ENCODE measurements at regions not wholly inside any gene's neighbourhood (a gene's known extent, or its start where the extent isn't known, plus 50 kb on each side); places are given as distances from the start of the nearest gene placed in this dataset.

- H3K27me3 Mint-ChIP-seq (ENCODE audit: insufficient read depth, low read depth) = no peaks in the 10 kb centered on the region
- Histone ChIP-seq H3K9me3 (ENCODE audit: low read depth) (no peaks in the 10 kb centered on the region), H3K4me3 (no peak overlapping the region), H3F3A (ENCODE audit: low read depth) (no peaks in the 10 kb centered on the region), H3K79me2 (ENCODE audit: low read depth) (no peaks in the 10 kb centered on the region), H3K4me1 (no peaks in the 10 kb centered on the region), H3K36me3 (no peaks in the 10 kb centered on the region), H3K27me3 (no peaks in the 10 kb centered on the region), H3K9ac (no peak overlapping the region), H4K20me1 (ENCODE audit: low read depth) (no peaks in the 10 kb centered on the region), H2AFZ (replicated peaks) (no peak overlapping the region), H3K27ac (no peak overlapping the region), H3K4me2 (no peak overlapping the region)
- no peak overlapping the region for H3K4me3 Mint-ChIP-seq
- no peak overlapping the region for H3K27ac Mint-ChIP-seq
- no peak for TF ChIP-seq EZH2 (IDR thresholded peaks at IDR 0.05)
- TF ChIP-seq CTCF (IDR thresholded peaks at IDR 0.05) = no peak
- no peak for TF ChIP-seq EZH2phosphoT487 (IDR thresholded peaks at IDR 0.05)
- DNase-seq (ENCODE audit: low spot score) = no peak
- no peaks in the 10 kb centered on the region for H3K9me3 Mint-ChIP-seq
- H3K36me3 Mint-ChIP-seq = no peaks in the 10 kb centered on the region
- no peaks in the 10 kb centered on the region for H3K4me1 Mint-ChIP-seq
Observed at GRCh38 chr2:35614640-35615039, 740.9 kb upstream of the CRIM1 start.

GRCh38 chr2:35606394-35606793 is 749.2 kb upstream of the CRIM1 start:
- no peaks in the 10 kb centered on the region for H3K27me3 ChIP-seq
- no peak overlapping the region for H3K4me3 ChIP-seq
- no peak for DNase-seq (ENCODE audit: low spot score)
- H3F3A ChIP-seq (ENCODE audit: low read depth) = no peaks in the 10 kb centered on the region
- no peak overlapping the region for H2AFZ ChIP-seq (replicated peaks)
- H3K27ac ChIP-seq = no peak overlapping the region
- Mint-ChIP-seq H3K4me1 (no peaks in the 10 kb centered on the region), H3K36me3 (no peaks in the 10 kb centered on the region), H3K9me3 (no peaks in the 10 kb centered on the region), H3K27ac (no peak overlapping the region), H3K4me3 (no peak overlapping the region), H3K27me3 (ENCODE audit: insufficient read depth, low read depth) (no peaks in the 10 kb centered on the region)
- no peaks in the 10 kb centered on the region for H3K36me3 ChIP-seq
- no peaks in the 10 kb centered on the region for H3K79me2 ChIP-seq (ENCODE audit: low read depth)
- no peaks in the 10 kb centered on the region for H4K20me1 ChIP-seq (ENCODE audit: low read depth)
- H3K9me3 ChIP-seq (ENCODE audit: low read depth) = no peaks in the 10 kb centered on the region
- no peak overlapping the region for H3K4me2 ChIP-seq
- H3K4me1 ChIP-seq = no peaks in the 10 kb centered on the region
- TF ChIP-seq EZH2 (IDR thresholded peaks at IDR 0.05) = no peak
- TF ChIP-seq CTCF (IDR thresholded peaks at IDR 0.05) = no peak
- TF ChIP-seq EZH2phosphoT487 (IDR thresholded peaks at IDR 0.05) = no peak
- no peak overlapping the region for H3K9ac ChIP-seq

GRCh38 chr2:35598310-35598709 is 757.3 kb upstream of the CRIM1 start:
- Mint-ChIP-seq H3K4me3 (no peak overlapping the region), H3K27ac (no peak overlapping the region), H3K36me3 (no peaks in the 10 kb centered on the region), H3K27me3 (ENCODE audit: insufficient read depth, low read depth) (no peaks in the 10 kb centered on the region), H3K4me1 (no peaks in the 10 kb centered on the region), H3K9me3 (peaks cover 12% of the 10 kb centered on the region)
- Histone ChIP-seq H4K20me1 (ENCODE audit: low read depth) (no peaks in the 10 kb centered on the region), H3K4me2 (no peak overlapping the region), H3K27me3 (no peaks in the 10 kb centered on the region), H3K36me3 (no peaks in the 10 kb centered on the region), H3K4me3 (no peak overlapping the region), H2AFZ (replicated peaks) (no peak overlapping the region), H3F3A (ENCODE audit: low read depth) (no peaks in the 10 kb centered on the region), H3K27ac (no peak overlapping the region), H3K79me2 (ENCODE audit: low read depth) (no peaks in the 10 kb centered on the region), H3K9me3 (ENCODE audit: low read depth) (no peaks in the 10 kb centered on the region), H3K4me1 (no peaks in the 10 kb centered on the region), H3K9ac (no peak overlapping the region)
- TF ChIP-seq CTCF (IDR thresholded peaks at IDR 0.05) (no peak), EZH2 (IDR thresholded peaks at IDR 0.05) (no peak), EZH2phosphoT487 (IDR thresholded peaks at IDR 0.05) (no peak)
- no peak for DNase-seq (ENCODE audit: low spot score)

- Mint-ChIP-seq H3K4me3 (no peak overlapping the region), H3K36me3 (no peaks in the 10 kb centered on the region), H3K4me1 (no peaks in the 10 kb centered on the region), H3K27me3 (ENCODE audit: insufficient read depth, low read depth) (no peaks in the 10 kb centered on the region), H3K27ac (no peak overlapping the region), H3K9me3 (peaks cover 13% of the 10 kb centered on the region)
- no peak overlapping the region for H3K27ac ChIP-seq
- no peaks in the 10 kb centered on the region for H3K79me2 ChIP-seq (ENCODE audit: low read depth)
- no peaks in the 10 kb centered on the region for H3K36me3 ChIP-seq
- DNase-seq (ENCODE audit: low spot score) = no peak
- no peaks in the 10 kb centered on the region for H3F3A ChIP-seq (ENCODE audit: low read depth)
- no peaks in the 10 kb centered on the region for H3K9me3 ChIP-seq (ENCODE audit: low read depth)
- H4K20me1 ChIP-seq (ENCODE audit: low read depth) = no peaks in the 10 kb centered on the region
- TF ChIP-seq CTCF (IDR thresholded peaks at IDR 0.05) (no peak), EZH2phosphoT487 (IDR thresholded peaks at IDR 0.05) (no peak)
- H3K4me3 ChIP-seq = no peak overlapping the region
- H3K9ac ChIP-seq = no peak overlapping the region
- no peak overlapping the region for H3K4me2 ChIP-seq
- no peaks in the 10 kb centered on the region for H3K4me1 ChIP-seq
- no peak overlapping the region for H2AFZ ChIP-seq (replicated peaks)
- no peaks in the 10 kb centered on the region for H3K27me3 ChIP-seq
Observed at GRCh38 chr2:35591886-35592285, 763.7 kb upstream of the CRIM1 start.

Data from neural progenitor cell (in vitro differentiated cells).